Loucy (cell line): ENCODE measurements at regions not wholly inside any gene's neighbourhood (a gene's known extent, or its start where the extent isn't known, plus 50 kb on each side); places are given as distances from the start of the nearest gene placed in this dataset.

ENCODE experiments used
- H2AFZ ChIP-seq: fragments of 200-600 bp; sonication (generic); 2 replicates; pipeline ENCODE4 v1.6.0; 2016; ENCODE audit warnings: antibody characterized with exemption, mild to moderate bottlenecking, low read length, moderate library complexity
- H3F3A ChIP-seq: fragments of 200-600 bp; 2 replicates; pipeline ENCODE4 v1.6.0; 2016; ENCODE audit warnings: antibody characterized with exemption, low read depth, mild to moderate bottlenecking
- H3K27me3 ChIP-seq: fragments of 200-600 bp; sonication (generic); 2 replicates; pipeline ENCODE4 v1.6.1; 2014; ENCODE audit warnings: low read length, mild to moderate bottlenecking; ENCODE audit not compliant: insufficient read depth, poor library complexity, severe bottlenecking
- H3K36me3 ChIP-seq: fragments of 200-600 bp; sonication (generic); 2 replicates; pipeline ENCODE4 v1.6.1; 2016; ENCODE audit warnings: low read length; ENCODE audit not compliant: insufficient read depth
- H3K4me1 ChIP-seq: fragments of 200-600 bp; sonication (generic); 2 replicates; pipeline ENCODE4 v1.5.1; 2014; ENCODE audit warnings: low read length, mild to moderate bottlenecking; ENCODE audit not compliant: insufficient read depth, poor library complexity, severe bottlenecking
- H3K4me2 ChIP-seq: fragments of 200-600 bp; sonication (generic); 2 replicates; pipeline ENCODE4 v1.6.0; 2014; ENCODE audit warnings: antibody characterized with exemption, low read length, low read depth, mild to moderate bottlenecking; ENCODE audit not compliant: poor library complexity, severe bottlenecking
- H3K4me3 ChIP-seq: fragments of 200-600 bp; sonication (generic); 2 replicates; pipeline ENCODE4 v1.5.1; 2014; ENCODE audit warnings: low read length, mild to moderate bottlenecking, mixed read lengths; ENCODE audit not compliant: poor library complexity, severe bottlenecking
- H3K79me2 ChIP-seq: fragments of 200-600 bp; sonication (generic); 2 replicates; pipeline ENCODE4 v1.6.1; 2014; ENCODE audit warnings: low read length; ENCODE audit not compliant: insufficient read depth
- H3K9ac ChIP-seq: fragments of 200-600 bp; sonication (generic); 2 replicates; pipeline ENCODE4 v1.6.0; 2014; ENCODE audit warnings: mild to moderate bottlenecking, low read depth, low read length, moderate library complexity; ENCODE audit not compliant: poor library complexity, severe bottlenecking
- H3K9me2 ChIP-seq: fragments of 200-600 bp; sonication (generic); replicated peaks from 2 replicates; pipeline ENCODE4 v1.6.1; 2016; ENCODE audit warnings: low read depth, low read length, mixed read lengths
- H3K9me3 ChIP-seq: fragments of 200-600 bp; sonication (generic); 2 replicates; pipeline ENCODE4 v1.6.1; 2014; ENCODE audit warnings: mild to moderate bottlenecking, antibody characterized with exemption, low read length, low read depth; ENCODE audit not compliant: insufficient read depth
- H4K20me1 ChIP-seq: fragments of 200-600 bp; sonication (generic); 2 replicates; pipeline ENCODE4 v1.6.0; 2014; ENCODE audit warnings: antibody characterized with exemption, low read length, mild to moderate bottlenecking; ENCODE audit not compliant: insufficient read depth, poor library complexity, severe bottlenecking
- CTCF ChIP-seq: fragments of 200-600 bp; sonication (generic); conservative IDR thresholded peaks from 2 replicates; pipeline ENCODE4 v1.5.1; 2014; ENCODE audit warnings: mild to moderate bottlenecking, antibody characterized with exemption, low read length
- EZH2phosphoT487 ChIP-seq: fragments of 200-600 bp; IDR thresholded peaks from 2 replicates; pipeline ENCODE4 v1.6.1; 2018; ENCODE audit warnings: antibody characterized with exemption, mild to moderate bottlenecking, moderate library complexity, borderline replicate concordance

- Histone ChIP-seq H2AFZ (no peak overlapping the region), H3K9ac (no peak overlapping the region), H3K4me2 (no peak overlapping the region), H3K4me3 (no peak overlapping the region), H3F3A (no peaks in the 10 kb centered on the region), H3K4me1 (no peaks in the 10 kb centered on the region), H3K27me3 (no peaks in the 10 kb centered on the region), H3K9me3 (no peaks in the 10 kb centered on the region), H4K20me1 (no peaks in the 10 kb centered on the region), H3K9me2 (no peaks in the 10 kb centered on the region), H3K36me3 (no peaks in the 10 kb centered on the region), H3K79me2 (no peaks in the 10 kb centered on the region)
- TF ChIP-seq CTCF = no peak
Observed at GRCh38 chr3:8261018-8261417, 240.6 kb upstream of the LMCD1 start.

- Histone ChIP-seq H3K9me3 (no peaks in the 10 kb centered on the region), H3F3A (no peaks in the 10 kb centered on the region)
Observed at GRCh38 chr3:8266730-8267131, 234.9 kb upstream of the LMCD1 start.

GRCh38 chr3:8273479-8273878, 228.1 kb upstream of the LMCD1 start:
- no peaks in the 10 kb centered on the region for H3K9me2 ChIP-seq
- H3K36me3 ChIP-seq = no peaks in the 10 kb centered on the region
- no peak overlapping the region for H3K9ac ChIP-seq
- H3K4me1 ChIP-seq = no peaks in the 10 kb centered on the region
- no peaks in the 10 kb centered on the region for H3K9me3 ChIP-seq
- no peak overlapping the region for H3K4me2 ChIP-seq
- H3K4me3 ChIP-seq = no peak overlapping the region
- no peaks in the 10 kb centered on the region for H3F3A ChIP-seq
- H2AFZ ChIP-seq = no peak overlapping the region
- no peaks in the 10 kb centered on the region for H4K20me1 ChIP-seq
- TF ChIP-seq EZH2phosphoT487 = no peak
- no peak for TF ChIP-seq CTCF
- H3K79me2 ChIP-seq = no peaks in the 10 kb centered on the region
- H3K27me3 ChIP-seq = no peaks in the 10 kb centered on the region

More at GRCh38 chr3:8266730-8267131, 234.9 kb upstream of the LMCD1 start:
- Histone ChIP-seq H3K4me1 (no peaks in the 10 kb centered on the region), H3K27me3 (no peaks in the 10 kb centered on the region), H3K79me2 (no peaks in the 10 kb centered on the region), H3K4me2 (no peak overlapping the region), H3K36me3 (no peaks in the 10 kb centered on the region), H3K9ac (no peak overlapping the region), H3K9me2 (no peaks in the 10 kb centered on the region), H3K4me3 (no peak overlapping the region), H2AFZ (no peak overlapping the region), H4K20me1 (no peaks in the 10 kb centered on the region)
- TF ChIP-seq EZH2phosphoT487 = no peak
- no peak for TF ChIP-seq CTCF
